ENCODE measurements at regions not wholly inside any gene's neighbourhood (a gene's known extent, or its start where the extent isn't known, plus 50 kb on each side); places are given as distances from the start of the nearest gene placed in this dataset.

- TF ChIP-seq CTCF (IDR thresholded peaks at IDR 0.05), result no peak
- TF ChIP-seq EP300 (IDR thresholded peaks at IDR 0.05), result no peak
- TF ChIP-seq POLR2AphosphoS5 (IDR thresholded peaks at IDR 0.05), result no peak
- no peak for TF ChIP-seq POLR2A (IDR thresholded peaks at IDR 0.05; ENCODE audit: low read depth)
Observed at GRCh38 chr3:73203633-73204032, 142.2 kb downstream of the EBLN2 start.
